ENCODE measurements at regions not wholly inside any gene's neighbourhood (a gene's known extent, or its start where the extent isn't known, plus 50 kb on each side); places are given as distances from the start of the nearest gene placed in this dataset.

DNA sequence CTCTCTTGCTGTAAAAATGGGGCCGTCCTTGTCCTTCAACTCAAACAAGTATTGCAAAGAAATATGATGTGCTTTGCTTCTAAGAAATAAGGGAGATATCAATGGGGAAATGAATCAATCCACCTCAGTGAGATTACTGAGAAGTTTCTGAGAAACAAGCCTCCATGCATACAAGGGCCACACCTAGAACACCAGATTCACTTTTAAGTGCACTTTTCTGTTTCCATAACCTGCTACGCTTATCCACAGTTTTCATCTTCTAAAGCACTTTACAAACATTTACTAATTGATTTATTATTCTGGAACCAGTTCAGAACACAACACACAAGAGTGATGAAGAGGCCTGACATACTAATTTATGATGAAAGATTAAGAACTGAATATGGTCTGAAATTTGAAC lies 54.0 kb upstream of the BOD1L1 start:
- Histone ChIP-seq H3K79me2 (replicated peaks; ENCODE audit: insufficient read depth) (no peaks in the 10 kb centered on the region), H3K4me2 (no peak overlapping the region), H3K9me2 (ENCODE audit: insufficient read depth) (no peaks in the 10 kb centered on the region), H3K4me3 (no peak overlapping the region), H3K27me3 (ENCODE audit: insufficient read depth) (no peaks in the 10 kb centered on the region), H3K36me3 (ENCODE audit: insufficient read depth) (no peaks in the 10 kb centered on the region), H2AFZ (no peak overlapping the region), H3K27ac (ENCODE audit: low read depth) (no peak overlapping the region), H3F3A (replicated peaks; ENCODE audit: low read depth) (no peaks in the 10 kb centered on the region), H3K4me1 (ENCODE audit: insufficient read depth) (no peaks in the 10 kb centered on the region), H4K20me1 (replicated peaks; ENCODE audit: insufficient read depth) (no peaks in the 10 kb centered on the region)
- Mint-ChIP-seq H3K27ac (no peak overlapping the region), H3K4me3 (no peak overlapping the region), H3K9me3 (no peaks in the 10 kb centered on the region), H3K4me1 (no peaks in the 10 kb centered on the region), H3K36me3 (ENCODE audit: low read depth) (no peaks in the 10 kb centered on the region), H3K27me3 (ENCODE audit: insufficient read depth, low read depth, poor library complexity) (peaks cover 2% of the 10 kb centered on the region)
- ATAC-seq = no peak
- TF ChIP-seq NANOG (IDR thresholded peaks at IDR 0.05; ENCODE audit: borderline replicate concordance) = no peak
- no peak for TF ChIP-seq STAT1 (IDR thresholded peaks at IDR 0.05; ENCODE audit: unreplicated experiment)
- TF ChIP-seq, protein P1, sequence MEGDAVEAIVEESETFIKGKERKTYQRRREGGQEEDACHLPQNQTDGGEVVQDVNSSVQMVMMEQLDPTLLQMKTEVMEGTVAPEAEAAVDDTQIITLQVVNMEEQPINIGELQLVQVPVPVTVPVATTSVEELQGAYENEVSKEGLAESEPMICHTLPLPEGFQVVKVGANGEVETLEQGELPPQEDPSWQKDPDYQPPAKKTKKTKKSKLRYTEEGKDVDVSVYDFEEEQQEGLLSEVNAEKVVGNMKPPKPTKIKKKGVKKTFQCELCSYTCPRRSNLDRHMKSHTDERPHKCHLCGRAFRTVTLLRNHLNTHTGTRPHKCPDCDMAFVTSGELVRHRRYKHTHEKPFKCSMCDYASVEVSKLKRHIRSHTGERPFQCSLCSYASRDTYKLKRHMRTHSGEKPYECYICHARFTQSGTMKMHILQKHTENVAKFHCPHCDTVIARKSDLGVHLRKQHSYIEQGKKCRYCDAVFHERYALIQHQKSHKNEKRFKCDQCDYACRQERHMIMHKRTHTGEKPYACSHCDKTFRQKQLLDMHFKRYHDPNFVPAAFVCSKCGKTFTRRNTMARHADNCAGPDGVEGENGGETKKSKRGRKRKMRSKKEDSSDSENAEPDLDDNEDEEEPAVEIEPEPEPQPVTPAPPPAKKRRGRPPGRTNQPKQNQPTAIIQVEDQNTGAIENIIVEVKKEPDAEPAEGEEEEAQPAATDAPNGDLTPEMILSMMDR (conservative IDR thresholded peaks at IDR 0.05; ENCODE audit: low read depth in 2 of 2) = no peak
- TF ChIP-seq, protein P2, sequence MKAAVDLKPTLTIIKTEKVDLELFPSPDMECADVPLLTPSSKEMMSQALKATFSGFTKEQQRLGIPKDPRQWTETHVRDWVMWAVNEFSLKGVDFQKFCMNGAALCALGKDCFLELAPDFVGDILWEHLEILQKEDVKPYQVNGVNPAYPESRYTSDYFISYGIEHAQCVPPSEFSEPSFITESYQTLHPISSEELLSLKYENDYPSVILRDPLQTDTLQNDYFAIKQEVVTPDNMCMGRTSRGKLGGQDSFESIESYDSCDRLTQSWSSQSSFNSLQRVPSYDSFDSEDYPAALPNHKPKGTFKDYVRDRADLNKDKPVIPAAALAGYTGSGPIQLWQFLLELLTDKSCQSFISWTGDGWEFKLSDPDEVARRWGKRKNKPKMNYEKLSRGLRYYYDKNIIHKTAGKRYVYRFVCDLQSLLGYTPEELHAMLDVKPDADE (IDR thresholded peaks at IDR 0.05) = no peak
- no peak for TF ChIP-seq ZNF114 (CRISPR knock-in tag; IDR thresholded peaks at IDR 0.05)
- TF ChIP-seq, protein P3, sequence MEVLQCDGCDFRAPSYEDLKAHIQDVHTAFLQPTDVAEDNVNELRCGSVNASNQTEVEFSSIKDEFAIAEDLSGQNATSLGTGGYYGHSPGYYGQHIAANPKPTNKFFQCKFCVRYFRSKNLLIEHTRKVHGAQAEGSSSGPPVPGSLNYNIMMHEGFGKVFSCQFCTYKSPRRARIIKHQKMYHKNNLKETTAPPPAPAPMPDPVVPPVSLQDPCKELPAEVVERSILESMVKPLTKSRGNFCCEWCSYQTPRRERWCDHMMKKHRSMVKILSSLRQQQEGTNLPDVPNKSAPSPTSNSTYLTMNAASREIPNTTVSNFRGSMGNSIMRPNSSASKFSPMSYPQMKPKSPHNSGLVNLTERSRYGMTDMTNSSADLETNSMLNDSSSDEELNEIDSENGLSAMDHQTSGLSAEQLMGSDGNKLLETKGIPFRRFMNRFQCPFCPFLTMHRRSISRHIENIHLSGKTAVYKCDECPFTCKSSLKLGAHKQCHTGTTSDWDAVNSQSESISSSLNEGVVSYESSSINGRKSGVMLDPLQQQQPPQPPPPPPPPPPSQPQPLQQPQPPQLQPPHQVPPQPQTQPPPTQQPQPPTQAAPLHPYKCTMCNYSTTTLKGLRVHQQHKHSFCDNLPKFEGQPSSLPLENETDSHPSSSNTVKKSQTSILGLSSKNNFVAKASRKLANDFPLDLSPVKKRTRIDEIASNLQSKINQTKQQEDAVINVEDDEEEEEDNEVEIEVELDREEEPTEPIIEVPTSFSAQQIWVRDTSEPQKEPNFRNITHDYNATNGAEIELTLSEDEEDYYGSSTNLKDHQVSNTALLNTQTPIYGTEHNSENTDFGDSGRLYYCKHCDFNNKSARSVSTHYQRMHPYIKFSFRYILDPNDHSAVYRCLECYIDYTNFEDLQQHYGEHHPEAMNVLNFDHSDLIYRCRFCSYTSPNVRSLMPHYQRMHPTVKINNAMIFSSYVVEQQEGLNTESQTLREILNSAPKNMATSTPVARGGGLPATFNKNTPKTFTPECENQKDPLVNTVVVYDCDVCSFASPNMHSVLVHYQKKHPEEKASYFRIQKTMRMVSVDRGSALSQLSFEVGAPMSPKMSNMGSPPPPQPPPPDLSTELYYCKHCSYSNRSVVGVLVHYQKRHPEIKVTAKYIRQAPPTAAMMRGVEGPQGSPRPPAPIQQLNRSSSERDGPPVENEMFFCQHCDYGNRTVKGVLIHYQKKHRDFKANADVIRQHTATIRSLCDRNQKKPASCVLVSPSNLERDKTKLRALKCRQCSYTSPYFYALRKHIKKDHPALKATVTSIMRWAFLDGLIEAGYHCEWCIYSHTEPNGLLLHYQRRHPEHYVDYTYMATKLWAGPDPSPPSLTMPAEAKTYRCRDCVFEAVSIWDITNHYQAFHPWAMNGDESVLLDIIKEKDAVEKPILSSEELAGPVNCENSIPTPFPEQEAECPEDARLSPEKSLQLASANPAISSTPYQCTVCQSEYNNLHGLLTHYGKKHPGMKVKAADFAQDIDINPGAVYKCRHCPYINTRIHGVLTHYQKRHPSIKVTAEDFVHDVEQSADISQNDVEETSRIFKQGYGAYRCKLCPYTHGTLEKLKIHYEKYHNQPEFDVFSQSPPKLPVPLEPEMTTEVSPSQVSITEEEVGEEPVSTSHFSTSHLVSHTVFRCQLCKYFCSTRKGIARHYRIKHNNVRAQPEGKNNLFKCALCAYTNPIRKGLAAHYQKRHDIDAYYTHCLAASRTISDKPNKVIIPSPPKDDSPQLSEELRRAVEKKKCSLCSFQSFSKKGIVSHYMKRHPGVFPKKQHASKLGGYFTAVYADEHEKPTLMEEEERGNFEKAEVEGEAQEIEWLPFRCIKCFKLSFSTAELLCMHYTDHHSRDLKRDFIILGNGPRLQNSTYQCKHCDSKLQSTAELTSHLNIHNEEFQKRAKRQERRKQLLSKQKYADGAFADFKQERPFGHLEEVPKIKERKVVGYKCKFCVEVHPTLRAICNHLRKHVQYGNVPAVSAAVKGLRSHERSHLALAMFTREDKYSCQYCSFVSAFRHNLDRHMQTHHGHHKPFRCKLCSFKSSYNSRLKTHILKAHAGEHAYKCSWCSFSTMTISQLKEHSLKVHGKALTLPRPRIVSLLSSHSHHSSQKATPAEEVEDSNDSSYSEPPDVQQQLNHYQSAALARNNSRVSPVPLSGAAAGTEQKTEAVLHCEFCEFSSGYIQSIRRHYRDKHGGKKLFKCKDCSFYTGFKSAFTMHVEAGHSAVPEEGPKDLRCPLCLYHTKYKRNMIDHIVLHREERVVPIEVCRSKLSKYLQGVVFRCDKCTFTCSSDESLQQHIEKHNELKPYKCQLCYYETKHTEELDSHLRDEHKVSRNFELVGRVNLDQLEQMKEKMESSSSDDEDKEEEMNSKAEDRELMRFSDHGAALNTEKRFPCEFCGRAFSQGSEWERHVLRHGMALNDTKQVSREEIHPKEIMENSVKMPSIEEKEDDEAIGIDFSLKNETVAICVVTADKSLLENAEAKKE (CRISPR knock-in tag; IDR thresholded peaks at IDR 0.05) = no peak
- no peak for TF ChIP-seq EZH2 (IDR thresholded peaks at IDR 0.05; ENCODE audit: low read depth, unreplicated experiment)
- DNase-seq (ENCODE audit: low spot score) = no peak

All from GM23338 (cell line).